ENCODE measurements at regions not wholly inside any gene's neighbourhood (a gene's known extent, or its start where the extent isn't known, plus 50 kb on each side); places are given as distances from the start of the nearest gene placed in this dataset.

DNA sequence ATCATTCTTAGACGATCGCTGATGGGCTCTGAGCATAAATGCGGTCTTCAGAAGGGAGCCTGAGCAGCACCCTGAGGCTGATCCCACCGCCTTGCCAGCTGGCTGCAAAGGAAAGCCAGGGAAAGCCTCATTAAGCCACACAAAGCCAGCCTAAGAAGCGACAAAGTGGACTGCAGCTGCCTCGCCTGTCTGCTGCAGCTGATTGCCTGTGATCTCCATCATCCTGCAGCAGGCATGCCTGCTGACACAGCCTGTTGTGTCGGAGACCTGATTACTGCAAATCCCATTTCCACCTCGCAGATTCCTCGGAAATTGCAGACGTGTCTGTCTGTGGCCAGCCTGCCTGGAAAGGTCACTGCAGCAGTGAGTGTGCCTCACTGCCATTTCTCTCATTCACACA is 1087.0 kb upstream of the AUTS2 start:
- no peak for DNase-seq

DNA sequence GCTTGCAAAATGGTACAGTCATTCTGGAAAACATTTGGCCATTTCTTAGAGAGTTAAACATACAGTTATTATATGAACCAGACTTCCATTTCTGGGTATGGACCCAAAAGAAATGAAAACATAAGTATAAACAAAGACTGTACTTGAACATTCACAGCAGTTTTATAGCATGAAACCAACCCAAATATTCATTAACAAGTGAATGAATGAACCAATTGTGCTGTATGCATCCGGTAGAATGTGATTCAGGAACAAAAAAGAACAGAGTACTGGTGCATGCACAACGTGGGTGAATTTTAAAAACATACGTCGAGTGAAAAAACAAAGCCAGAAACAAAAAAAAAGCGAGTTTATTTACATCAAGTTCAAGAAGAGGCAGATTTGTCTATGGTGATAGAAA is 1085.8 kb upstream of the AUTS2 start:
- DNase-seq: no peak

DNA sequence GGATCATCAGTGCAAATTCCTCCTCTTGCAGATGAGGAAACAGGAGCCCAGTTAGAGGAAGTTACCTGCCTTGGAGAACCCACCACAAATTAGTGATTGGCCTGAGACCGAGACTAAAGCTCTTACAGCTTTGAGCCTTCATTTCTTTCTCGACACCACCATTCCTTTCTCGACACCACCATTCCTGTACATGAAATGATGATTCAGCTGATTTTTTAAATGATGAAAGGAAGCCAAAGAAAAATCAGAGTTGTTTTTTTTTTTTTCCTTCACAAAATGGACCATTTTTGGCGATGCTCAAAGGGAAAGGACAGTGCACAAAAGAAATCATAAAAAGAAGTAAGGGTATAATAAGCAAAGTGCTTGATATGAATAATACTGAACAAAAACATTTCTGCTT is 1080.2 kb upstream of the AUTS2 start:
- no peak for DNase-seq

DNA sequence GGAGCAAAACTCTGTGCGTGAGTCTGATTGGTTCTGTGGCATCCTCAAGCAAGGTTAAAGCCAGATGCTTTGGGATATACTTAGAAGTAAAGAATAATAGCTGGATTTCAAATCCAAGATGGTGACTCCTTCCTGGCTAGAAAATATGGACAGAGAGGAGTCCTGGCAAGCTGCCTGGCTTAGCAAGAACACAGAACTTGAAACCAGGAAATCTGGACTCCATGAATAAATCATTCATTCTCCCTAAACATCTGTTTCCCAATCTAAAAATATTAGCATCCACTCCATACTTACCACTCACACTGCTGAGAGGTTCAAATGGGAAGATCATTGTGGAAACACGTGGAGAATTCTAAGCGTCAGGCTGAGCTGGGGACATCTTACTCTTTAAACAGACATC is 1074.1 kb upstream of the AUTS2 start:
- no peak for DNase-seq

DNA sequence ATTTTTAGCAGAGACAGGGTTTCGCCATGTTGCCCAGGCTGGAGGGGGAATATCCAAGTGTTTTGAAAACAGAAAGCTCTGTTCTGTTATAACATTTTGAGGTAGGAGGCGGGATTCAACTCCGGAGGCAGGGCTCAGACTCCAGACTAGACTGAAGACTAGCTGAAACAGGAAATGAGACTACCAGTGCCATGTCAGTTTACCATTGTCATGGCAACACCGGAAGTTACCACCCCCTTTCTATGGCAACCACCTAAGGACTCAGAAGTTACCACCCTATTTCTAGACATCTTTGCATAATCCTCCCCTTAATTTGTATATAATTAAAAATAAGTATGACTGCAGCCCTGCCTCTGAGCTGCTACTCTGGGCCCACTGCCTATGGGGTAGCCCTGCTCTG is 1069.1 kb upstream of the AUTS2 start:
- no peak for DNase-seq

DNA sequence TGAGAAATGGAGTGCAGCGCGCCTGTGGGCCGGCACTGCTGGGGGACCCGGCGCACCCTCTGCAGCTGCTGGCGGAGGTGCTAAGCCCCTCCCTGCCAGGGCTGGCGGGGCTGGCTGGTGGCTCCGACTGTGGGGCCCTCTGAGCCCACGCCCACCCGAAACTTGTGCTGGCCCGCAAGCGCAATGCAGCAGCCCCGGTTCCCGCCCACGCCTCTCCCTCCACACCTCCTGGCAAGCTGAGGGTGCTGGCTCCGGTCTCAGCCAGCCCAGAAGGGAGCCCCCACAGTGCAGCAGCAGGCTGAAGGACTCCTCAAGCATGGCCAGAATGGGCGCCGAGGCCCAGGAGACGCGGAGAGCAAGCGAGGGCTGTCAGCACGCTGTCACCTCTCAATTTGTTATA is 1063.0 kb upstream of the AUTS2 start:
- DNase-seq: no peak

DNA sequence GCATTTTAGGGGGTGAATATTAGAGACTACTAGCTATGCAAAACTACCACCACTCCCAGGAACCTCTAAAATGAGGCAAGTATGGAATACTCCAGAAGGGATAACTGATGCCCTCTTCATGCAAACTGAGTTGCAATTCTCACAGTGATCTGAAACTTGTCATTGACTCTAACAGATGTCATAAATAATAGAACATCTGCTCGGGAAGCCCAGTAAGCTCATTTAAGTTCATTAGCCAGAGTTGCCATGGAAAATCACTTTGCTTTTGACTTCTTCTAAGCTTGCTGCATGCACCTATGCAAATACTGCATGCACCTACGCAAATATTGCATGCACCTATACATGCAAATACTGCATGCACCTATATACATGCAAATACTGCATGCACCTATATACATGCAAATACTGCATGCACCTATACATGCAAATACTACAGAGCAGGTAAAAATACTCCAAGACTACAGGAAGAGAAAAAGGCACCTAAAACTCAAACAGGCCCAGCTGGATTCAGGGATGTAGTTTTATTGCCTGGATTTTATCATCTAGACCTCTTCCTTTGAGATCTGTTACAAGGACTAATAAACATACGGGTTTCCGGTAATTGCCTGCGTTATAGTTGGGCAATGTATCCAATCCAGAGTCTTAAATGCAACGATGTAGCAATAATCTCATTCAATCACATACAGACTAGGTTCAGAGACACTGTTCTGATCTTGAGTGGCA is 1061.1 kb upstream of the AUTS2 start:
- no peak for DNase-seq

DNA sequence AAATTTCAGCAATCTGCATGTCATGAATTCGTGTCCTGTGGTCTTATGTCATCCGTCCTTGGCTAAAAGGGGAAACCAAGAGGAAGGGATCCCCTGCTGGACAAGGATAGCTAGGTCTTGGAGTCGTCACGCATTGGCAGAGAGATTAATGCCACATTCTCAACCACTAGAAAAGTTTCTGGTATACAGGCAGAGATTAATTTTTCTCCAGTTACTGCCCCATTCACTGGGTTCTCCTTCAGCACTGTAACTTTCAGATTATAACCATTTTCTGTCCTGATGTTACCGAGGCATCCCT is 1060.6 kb upstream of the AUTS2 start:
- DNase-seq: no peak

DNA sequence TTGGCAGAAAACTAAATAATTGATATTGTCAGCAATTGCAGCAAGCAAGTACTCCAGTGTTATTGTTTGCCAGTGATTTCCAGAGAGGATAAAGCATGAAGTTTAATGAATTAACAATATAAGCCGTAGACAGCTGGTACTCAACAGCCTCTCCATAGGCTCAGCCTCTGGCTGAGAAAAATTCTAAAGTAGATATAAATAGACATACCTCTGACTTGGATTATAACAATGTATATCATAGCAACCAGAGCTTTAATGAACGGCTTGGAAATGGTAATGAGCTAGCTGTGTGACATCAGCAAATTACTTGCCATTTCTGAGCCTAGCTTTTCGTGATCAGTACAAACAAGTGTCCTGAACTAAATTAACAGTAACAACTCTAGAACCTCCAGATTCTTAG is 1055.4 kb upstream of the AUTS2 start:
- no peak for DNase-seq

DNA sequence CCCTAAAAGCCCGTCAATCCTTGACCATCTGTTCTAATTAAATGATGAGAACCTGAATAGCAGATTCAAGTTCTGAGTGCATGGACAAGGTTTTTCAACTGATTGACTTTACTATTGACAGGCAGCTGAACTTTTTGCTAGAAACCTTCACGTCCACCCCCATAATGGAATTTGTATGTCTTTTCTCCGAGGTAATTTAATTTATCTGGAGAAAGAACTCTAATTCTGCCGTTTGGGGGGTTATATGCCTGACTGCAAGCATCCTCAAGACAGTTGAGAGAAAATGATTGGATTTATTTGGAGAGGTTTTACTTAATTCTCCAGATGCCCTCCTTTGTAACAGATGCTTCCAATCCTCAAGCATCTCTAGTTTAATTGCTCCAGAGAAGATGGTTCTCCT is 1053.4 kb upstream of the AUTS2 start:
- no peak for DNase-seq

DNA sequence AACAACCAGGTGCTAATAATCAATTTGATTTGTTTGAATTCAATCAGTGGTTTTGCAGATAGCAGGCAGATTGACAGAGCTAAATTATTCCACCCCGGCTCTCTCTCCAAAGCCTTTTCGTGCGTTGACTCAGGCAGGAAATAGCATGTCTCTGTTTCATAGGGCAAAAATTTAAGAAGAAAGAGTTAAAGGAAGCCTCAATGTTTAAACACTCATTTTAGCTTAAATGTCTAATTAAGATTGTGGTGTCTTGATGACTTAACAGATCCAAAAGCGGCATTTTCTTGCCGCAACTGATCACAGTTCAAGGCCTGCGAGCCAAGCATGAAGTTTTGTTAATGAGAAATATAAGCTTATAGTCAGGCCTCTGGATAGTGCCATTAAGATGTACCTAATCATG is 1051.1 kb upstream of the AUTS2 start:
- no peak for DNase-seq

DNA sequence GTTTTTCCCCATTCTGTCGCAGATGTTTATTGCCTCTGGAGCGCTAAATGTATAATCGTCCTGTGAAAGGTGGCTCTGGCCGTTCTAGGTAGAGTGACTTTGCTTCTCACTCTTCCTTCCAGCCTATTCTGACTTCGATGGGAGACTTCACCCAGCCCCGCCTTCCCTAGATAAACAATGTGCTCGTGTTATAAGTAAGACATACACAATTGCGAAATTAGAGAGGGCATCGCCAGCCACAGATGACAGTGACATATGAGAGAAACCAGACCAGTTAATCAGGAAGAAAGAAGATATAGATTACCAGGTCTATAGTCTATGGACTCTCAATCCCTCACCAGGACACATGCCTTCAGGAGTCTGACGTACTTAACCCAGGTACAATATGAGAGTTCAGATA is 1050.5 kb upstream of the AUTS2 start:
- no peak for DNase-seq

DNA sequence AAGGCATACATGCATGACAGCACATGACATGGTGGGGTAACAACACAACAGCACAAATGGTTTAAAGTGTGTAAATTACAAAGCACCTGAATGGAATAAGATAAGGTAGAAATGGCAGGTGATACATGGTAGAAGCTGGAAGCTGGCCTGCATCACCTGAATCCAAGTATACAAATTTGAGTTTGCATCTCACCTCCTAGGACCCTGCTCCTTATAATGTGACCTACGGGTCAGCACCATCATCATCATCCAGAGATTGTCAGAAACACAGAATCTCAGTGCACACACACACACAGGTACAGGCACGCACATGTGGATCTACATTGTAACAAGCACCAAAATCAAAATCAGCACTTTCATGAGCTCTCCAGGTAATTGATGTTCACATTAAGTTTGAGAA is 1048.2 kb upstream of the AUTS2 start:
- no peak for DNase-seq

DNA sequence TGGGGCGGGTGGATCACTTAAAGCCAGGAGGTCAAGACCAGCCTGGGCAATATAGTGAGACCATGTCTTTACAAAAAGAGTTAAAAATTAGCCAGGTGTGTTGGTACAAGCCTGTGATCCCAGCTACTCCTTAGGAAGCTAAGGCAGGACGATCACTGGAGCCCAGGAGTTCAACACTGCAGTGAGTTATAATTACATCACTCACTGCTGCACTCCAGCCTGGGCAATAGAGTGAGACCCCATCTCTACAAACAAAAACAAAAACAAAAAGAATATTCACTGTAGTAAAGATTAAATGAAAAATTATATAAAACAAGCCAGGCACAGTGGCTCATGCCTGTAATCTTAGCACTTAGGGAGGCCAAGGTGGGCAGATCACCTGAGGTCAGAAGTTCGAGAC is 1047.6 kb upstream of the AUTS2 start:
- DNase-seq: no peak

DNA sequence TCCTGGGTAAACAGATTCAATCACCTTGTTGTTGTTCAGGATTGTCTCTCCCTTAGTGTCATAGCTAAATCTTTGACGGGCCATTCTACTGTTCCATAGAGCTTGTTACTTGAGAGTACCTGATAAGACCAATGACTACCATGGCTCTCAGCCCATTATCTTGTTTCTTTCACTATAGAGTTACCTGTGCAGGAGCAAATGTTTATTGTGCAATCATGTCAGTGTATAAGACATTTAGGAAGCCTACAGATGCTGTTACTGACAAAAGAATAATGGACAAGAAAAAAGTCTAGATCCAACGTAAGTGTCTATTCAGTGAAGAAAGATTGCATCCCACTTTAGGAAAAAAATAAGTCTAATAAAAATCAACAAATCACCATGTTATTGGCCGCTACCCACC is 1041.7 kb upstream of the AUTS2 start:
- DNase-seq: no peak

DNA sequence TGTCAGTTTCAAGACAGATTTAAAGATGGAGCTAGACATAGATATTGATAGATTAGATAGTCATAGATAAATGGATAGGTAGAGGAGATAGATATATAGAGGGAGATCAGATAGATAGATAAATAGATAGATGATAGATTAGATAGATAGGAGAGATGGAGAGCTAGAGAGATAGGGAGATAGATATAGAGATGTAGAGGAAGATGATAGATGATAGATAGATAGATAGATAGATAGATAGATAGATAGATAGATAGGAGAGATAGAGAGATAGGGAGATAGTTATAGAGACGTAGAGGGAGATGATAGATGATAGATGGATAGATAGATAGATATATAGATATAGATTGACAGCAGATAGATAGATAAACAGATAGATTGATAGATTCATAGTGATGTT is 1038.8 kb upstream of the AUTS2 start:
- DNase-seq: no peak

DNA sequence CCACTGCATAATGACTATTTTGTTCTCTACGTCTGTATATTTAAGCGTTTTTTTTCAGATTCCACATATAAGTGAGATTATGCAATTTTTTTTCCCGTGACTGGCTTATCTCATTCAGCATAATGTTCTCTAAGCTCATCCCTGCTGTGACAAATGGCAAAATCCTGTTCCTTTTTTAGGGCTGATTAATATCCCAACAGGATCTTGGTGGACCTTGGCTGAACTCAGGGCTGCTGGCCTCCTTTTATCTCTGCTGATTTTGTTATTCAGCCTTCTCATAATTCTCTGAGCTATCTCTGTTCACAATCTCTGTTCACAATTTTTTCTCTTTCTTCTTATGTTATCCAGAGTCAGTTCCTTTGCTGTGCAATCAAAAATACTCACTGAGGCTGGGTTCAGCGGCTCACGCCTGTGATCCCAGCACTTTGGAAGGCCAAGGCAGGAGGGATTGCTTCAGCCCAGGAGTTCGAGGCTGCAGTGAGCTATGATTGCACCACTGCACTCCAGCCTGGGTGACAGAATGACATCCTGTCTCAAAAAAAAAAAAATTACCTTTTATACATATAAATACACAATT is 1035.9 kb upstream of the AUTS2 start:
- no peak for DNase-seq

DNA sequence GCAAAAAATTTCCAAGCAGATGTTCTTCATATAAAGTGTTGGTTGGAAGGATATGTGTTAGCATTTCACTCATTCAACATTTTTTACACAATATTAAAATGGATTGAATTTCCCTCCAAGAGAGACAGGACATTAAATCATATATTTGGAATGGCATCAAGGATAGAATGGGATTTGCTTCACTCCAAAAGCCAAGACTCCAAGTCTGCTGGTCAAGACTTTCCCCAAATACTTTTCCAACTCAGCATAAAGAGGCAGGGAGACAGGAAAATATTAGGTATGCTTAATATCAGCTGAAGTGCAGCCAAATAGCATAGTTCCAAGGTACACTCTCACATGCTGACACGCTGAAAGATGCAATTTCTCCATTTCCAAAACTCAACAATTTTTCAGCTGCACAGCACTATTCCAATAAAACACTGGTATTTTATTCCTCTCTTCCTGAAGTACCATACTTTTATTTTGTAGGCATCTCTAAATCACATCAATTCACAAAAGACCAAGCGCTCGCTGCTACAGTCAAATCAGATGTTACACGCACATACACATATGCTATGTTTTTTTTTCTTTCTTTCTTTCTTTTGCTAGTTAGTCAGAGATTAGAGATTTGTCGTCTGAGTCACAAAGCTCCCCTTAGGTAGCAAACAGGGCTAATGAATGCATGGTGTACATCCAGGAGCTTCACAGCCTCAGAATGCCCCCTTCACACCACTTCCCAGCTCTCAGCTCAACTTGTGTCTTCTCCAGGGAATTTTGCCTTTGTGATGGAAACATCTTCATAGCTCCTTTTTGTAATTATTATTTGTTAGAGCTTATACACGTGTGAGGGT is 1033.8 kb upstream of the AUTS2 start:
- no peak for DNase-seq

DNA sequence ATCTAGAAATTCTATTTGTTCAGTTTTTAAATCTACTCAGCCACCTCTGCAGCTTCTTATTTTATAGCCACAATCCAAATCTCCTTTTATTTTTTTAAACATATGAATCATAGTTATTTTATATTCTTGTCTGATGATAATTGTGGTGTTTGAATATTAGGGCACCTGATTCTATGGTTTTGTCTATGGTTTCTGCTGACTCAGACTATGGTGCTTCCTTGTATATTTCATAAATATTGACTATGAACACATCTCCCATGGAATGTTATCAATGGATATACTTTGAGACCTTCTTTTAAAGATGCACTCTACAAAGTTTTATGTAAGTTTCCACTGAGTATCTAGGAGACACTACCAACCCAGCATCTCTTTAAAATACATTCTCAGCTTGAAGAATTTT is 1027.0 kb upstream of the AUTS2 start:
- no peak for DNase-seq

DNA sequence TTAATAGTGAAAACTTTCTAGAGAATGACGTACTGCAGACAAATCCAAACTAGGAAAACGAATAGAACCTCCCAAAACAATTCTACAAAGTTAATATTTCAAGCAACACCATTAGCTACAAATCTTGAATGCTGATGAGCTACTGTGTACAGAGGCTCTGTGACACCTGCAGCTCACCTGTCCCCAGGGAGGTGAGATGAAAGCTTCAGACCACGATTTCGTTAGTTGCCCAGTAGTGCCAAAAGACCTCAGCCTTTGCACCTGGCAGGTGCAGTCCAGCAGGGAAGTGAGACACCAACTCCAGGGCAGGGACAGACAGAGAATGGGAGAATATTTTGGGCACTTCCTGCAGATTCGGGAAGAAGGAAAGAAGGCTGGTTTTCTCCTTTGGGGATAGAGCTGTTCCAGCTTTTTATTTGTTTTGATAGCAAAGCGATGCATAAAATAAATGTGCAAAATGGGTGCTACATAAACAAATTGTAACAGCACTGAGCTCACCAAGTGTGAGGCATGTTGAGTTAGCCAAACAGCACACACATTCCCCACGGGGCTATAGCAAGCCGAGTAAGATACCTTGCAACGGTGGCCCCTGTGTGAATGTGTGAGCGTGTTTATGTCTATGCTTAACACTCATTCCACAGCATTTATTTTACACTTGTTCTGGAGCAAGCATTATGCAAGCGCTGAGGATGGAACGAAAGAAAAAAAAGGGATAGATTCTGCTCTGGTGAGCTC is 1024.8 kb upstream of the AUTS2 start:
- DNase-seq: no peak

DNA sequence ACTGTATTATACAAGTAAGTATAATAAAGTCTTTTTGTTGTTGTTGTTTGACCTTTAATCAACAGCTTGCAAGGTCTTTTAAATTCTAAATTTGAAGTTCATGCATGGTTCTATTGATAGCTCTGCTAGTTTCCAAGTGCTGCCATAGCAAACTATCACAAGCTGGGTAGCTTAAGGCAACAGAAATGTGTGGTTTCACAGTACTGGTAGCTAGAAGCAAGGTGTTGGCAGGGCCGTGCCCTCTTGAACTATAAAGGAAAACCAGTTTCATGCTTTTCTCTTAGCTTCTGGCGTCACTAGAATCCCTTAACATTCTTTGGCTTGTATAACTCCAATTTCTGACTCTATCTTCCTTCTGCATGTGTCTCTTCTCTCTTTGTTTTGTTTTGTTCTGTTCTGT is 1021.9 kb upstream of the AUTS2 start:
- no peak for DNase-seq

DNA sequence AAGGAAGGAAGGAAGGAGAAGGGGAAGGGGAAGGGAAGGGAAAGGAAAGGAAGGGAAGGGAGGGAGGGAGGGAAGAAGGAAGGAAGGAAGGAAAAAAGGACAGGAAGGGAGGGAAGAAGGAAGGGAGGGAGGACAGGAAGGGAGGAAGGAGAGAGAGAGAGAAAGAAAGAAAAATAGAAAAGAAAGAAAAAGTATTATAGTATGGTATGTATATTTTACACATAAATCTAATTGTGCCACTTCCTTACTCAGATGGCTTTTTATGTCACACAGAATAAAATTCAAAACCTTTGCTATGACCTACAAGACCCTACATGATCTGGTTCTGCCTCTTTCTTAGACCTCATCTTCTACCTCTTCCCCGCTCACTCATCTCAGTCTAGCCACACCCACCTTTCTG is 1016.9 kb upstream of the AUTS2 start:
- DNase-seq: no peak

DNA sequence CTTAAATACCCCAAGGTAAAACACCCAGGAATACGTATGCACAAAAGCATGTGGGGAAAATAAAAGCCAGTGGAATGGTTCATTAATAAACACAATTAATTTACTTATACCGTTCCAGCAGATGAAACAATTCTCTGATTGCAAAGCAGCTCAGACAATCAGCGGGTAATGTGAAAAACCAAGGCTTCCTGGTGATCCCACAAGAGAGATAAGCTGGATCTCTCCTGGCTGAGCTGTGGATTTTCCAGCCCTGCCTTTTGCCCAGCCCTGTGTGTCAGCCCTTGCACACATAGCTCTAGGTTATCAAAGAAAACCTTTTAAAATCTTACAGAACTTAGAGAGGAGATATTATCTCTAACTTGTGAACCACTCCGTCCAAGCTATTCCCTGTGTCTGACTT is 1010.7 kb upstream of the AUTS2 start:
- no peak for DNase-seq

DNA sequence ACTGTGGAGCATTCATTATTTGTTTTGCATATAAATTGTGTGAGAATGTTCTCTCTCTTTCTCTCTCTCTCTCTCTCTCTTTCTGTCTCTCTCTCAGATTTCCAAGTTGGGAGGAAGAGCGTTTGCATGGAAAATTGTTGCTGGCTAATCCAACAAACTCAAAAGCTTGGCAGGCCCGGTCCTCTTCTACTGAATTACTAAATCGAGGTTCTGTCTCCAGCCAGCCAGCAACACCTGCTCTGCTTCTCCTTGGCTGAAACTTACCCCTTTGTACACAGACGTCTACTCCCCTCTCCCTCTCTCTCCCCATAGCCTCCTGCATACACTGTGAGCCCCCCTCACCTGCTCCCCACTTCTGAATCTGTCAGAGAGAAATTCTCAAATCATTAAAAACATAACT is 996.4 kb upstream of the AUTS2 start:
- DNase-seq: no peak
